ENCODE measurements at regions not wholly inside any gene's neighbourhood (a gene's known extent, or its start where the extent isn't known, plus 50 kb on each side); places are given as distances from the start of the nearest gene placed in this dataset.

DNA sequence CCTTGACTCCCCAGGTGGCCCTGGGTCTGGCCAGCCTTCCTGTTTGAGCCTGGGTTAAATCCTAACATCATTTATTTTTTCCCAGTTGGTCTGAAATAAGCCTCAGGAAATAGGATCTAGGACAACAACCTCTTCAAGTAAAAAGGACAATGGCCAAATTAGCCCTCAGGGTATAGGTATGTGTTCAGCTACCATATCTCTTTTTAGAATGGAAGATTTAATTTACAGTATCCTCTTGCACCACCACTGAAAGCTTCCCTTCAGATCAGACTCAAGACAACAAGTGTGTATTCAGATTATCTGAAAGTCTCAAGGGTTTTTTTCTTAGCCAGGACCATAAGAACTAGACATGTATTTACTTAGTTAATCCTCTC lies 61.6 kb upstream of the CXCR4 start:
- DNase-seq (ENCODE audit: low read depth) = no peak

DNA sequence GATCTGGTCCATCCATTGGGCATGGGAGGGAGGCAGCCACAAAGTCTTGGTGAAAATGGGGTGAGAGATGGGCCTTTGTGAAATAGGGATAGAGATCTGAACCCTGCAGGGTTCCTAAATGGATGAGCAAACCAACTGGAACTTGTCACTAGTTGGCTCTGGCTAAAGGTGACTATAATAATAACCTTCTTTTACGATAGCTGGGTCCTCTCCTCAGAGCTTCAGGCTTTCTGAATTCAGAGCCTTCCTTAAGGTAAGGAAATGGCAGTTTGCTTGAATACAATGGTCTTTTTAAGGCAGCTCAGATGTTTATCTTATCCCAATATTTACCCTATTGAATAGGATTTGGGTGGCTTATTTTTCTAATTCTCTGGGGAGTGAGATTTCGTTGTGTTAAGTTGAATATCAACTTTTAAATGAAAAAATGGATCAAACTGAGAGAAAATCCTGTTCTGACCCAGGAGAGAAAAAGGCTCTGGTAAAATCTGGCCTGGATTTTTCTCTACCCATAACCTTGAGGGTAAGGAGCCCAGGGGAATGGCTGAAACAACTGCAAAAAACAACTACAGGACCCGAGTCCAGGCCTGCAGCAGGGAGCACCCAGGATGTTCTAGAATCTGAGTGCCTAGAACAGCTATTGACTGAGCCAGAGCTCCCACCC lies 61.1 kb upstream of the CXCR4 start:
- DNase-seq (ENCODE audit: low read depth) = no peak

DNA sequence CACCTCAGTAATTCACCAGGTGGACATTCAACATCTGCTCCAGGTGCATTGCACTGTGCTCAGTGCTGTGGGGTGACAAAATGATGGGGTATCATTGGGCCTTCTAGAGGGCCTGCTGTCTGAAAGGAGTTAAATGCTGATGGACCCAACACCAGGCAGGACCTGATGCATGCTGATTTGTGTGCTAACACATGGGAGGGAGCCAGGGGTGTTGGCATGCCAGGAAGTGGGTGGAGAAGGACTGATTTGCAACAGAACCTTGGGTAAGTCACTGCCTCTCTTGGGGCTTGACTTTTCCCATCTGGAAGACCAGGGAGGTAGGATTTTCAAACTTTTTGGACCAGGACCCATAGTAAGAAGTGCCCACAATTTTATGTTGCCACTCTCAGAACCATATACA lies 57.9 kb upstream of the CXCR4 start:
- DNase-seq (ENCODE audit: low read depth) = no peak

DNA sequence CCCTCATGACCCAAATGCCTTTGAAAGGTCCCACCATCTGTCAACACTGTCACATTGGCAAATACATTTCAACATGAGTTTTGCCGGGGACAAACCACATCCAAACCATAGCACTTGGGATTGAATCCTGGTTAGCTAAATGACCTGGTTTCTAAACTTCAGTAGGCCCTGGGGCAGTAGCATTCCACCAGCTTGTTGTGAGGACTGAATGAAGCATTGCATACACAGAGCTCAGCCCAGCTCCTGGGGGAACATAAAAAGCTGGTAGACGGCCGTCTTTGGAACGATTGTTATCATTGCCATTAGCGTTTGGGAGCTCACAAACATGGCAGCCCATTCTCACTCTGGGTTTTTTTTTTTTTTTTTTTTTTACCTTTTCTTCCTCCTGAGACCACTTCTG lies 57.5 kb upstream of the CXCR4 start:
- no peak for DNase-seq (ENCODE audit: low read depth)

DNA sequence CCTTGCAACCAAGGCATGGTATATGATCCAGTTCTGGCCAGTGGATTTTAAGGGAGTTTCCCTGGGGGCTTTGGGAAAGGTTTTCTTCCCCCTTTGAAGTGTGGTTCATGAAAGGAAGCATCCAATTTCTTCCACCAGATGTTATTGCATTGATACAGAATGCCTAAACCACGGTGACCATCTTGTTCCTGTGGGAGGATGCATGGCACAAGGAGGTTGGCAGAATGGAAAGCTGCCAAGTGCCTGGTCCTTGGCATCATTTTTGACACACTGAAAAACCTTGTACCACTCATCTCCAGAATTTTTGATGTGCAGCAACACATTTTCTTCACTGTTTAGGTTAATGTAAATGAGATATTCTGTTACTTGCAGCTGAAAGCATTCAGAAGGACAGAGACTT lies 55.2 kb upstream of the CXCR4 start:
- DNase-seq (ENCODE audit: low read depth) = no peak

DNA sequence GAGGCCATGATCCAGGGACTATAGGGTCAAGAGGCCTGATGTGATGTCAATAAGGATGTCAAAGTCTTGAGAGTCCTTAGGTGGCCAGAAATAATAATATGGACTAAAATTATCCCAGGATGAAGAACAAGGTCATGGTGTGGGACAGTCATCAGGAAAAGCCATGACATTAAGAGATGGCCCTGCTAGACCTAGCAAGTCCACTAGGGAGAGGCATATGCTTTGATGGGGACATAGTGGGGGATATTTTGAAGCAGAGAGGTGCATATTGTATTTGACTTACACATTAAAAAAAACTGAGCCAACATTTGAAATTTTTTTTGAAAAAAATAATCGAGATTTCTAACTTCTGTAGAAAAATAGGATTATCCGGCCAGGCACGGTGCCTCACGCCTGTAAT lies 53.3 kb upstream of the CXCR4 start:
- DNase-seq (ENCODE audit: low read depth) = no peak

DNA sequence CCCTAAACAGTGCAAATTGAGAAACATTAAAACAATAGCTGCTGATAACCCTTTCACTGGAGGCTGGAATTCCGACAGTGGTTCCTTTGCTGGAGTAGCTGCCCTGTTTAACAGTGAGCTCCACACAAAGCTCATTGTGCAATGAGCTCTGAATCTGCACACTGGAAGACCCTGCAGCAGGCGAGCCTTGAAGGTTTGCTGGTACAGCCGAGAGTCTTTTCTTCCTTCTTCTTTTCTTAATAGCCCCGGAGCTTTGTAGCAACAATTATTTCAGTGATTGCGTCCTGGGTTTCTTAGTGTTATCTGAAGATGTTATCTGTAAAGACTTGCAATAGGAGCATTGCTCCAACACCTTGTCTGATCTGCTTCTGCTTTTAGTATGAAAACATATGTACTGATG lies 50.8 kb upstream of the CXCR4 start:
- no peak for DNase-seq (ENCODE audit: low read depth)

DNA sequence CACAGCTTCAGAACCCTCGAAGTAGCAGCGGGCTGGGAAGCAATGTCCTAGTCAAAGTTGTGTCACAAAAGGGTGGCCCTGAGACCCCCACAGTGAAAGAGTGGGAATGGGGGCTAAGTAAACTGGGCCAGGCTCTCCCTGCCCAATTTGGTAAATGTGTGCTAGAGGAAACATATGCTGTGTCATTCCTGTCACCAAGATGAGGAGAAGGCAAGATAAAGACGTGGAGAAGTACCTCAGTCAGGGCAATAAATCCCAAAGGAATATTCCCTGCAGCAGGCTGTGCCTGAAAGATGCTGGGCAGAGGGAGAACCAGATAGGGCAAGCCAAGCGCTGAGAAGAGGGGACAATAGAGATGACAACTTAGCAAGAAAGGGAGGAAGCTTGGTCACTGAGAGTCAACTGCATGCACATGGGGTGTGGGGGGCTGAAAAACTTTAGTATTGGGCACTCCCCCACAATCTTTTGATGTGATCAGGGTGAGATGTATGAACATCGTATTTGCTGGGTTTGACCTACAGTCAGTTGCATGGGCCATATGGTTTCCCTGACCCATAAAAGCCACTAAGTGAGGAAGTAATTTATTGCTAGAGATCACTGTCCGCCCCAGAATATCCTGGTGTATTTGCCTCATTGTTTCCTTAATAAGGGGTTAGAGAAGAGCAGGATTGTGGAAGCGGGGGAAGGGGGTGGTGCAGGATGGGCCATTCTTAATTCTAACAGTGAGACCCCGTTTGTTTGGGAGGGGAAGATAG lies 49.9 kb upstream of the CXCR4 start:
- no peak for DNase-seq (ENCODE audit: low read depth)

Data from HS-5 (cell line).